Spinal cord (tissue), 9 donors: ENCODE measurements at regions not wholly inside any gene's neighbourhood (a gene's known extent, or its start where the extent isn't known, plus 50 kb on each side); places are given as distances from the start of the nearest gene placed in this dataset.
"Not testable (repeated sequence)": the region's sequence is repeated elsewhere in the genome, so short reads cannot be mapped to it uniquely, and the experiment has no call there.

Source experiments
- DNase-seq, 6 donors: peaks; one replicate each; pipeline versions ENCODE4 v3.0.0 to v3.0.0-alpha.2; 2013 to 2015; ENCODE audit warnings: low spot score in 6 of 6, low read depth in 4 of 6
- H3K27ac ChIP-seq: one replicate; pipeline ENCODE4 v1.5.1; 2013; ENCODE audit warnings: low read depth, low read length, control low read depth
- H3K27me3 ChIP-seq: one replicate; pipeline ENCODE4 v1.6.1; 2013; ENCODE audit warnings: low read length; ENCODE audit not compliant: control insufficient read depth, insufficient read depth
- H3K36me3 ChIP-seq: one replicate; pipeline ENCODE4 v1.6.1; 2013; ENCODE audit warnings: low read length; ENCODE audit not compliant: control insufficient read depth, insufficient read depth
- H3K4me1 ChIP-seq: one replicate; pipeline ENCODE4 v1.6.1; 2013; ENCODE audit warnings: low read length; ENCODE audit not compliant: control insufficient read depth, insufficient read depth
- H3K4me3 ChIP-seq: one replicate; pipeline ENCODE4 v1.5.1; 2013; ENCODE audit warnings: low read depth, low read length, control low read depth
- H3K9me3 ChIP-seq: one replicate; pipeline ENCODE4 v1.6.1; 2013; ENCODE audit warnings: low read length; ENCODE audit not compliant: control insufficient read depth, insufficient read depth
- WGBS: methylation state at CpG from one replicate; pipeline ENCODE4 v1.1.5; 2013; ENCODE audit warnings: missing lambda C conversion rate; ENCODE audit not compliant: insufficient coverage; 5-methylcytosine and 5-hydroxymethylcytosine counted together
- donor health status: healthy.

- no peak for DNase-seq
- Histone ChIP-seq H3K27ac (no peak overlapping the region), H3K36me3 (no peaks in the 10 kb centered on the region), H3K27me3 (no peaks in the 10 kb centered on the region), H3K4me1 (no peaks in the 10 kb centered on the region), H3K9me3 (no peaks in the 10 kb centered on the region), H3K4me3 (no peak overlapping the region)
- WGBS: no CpG with 5 or more reads among the region's 2 CpGs
Observed at GRCh38 chr3:150330174-150330573, 77.9 kb upstream of the TSC22D2 start.

GRCh38 chr3:150329408-150329807, 78.7 kb upstream of the TSC22D2 start:
- WGBS: no CpG with 5 or more reads among the region's 1 CpG
- DNase-seq: no peak
- Histone ChIP-seq H3K9me3 (no peaks in the 10 kb centered on the region), H3K27ac (no peak overlapping the region), H3K27me3 (no peaks in the 10 kb centered on the region), H3K4me3 (no peak overlapping the region), H3K4me1 (no peaks in the 10 kb centered on the region), H3K36me3 (no peaks in the 10 kb centered on the region)

- Histone ChIP-seq H3K27ac (no peak overlapping the region), H3K9me3 (no peaks in the 10 kb centered on the region), H3K4me3 (no peak overlapping the region), H3K27me3 (no peaks in the 10 kb centered on the region), H3K4me1 (no peaks in the 10 kb centered on the region), H3K36me3 (no peaks in the 10 kb centered on the region)
- DNase-seq: no peak
- 90% methylated on average over 2 of the region's 2 CpGs for WGBS
Observed at GRCh38 chr3:150328654-150329040, 79.5 kb upstream of the TSC22D2 start.

- 90% methylated on average over 12 of the region's 13 CpGs for WGBS
Observed at GRCh38 chr3:150327678-150328653, 80.1 kb upstream of the TSC22D2 start.

GRCh38 chr3:150324788-150325187, 83.3 kb upstream of the TSC22D2 start:
- H3K36me3 ChIP-seq: no peaks in the 10 kb centered on the region
- no peak overlapping the region for H3K27ac ChIP-seq
- no peaks in the 10 kb centered on the region for H3K9me3 ChIP-seq
- DNase-seq: no peak
- H3K4me1 ChIP-seq: no peaks in the 10 kb centered on the region
- no peaks in the 10 kb centered on the region for H3K27me3 ChIP-seq
- 87% methylated on average over 4 of the region's 4 CpGs for WGBS
- H3K4me3 ChIP-seq: no peak overlapping the region

More at GRCh38 chr3:150327678-150328653, 80.1 kb upstream of the TSC22D2 start:
- H3K36me3 ChIP-seq: no peaks in the 10 kb centered on the region
- H3K27ac ChIP-seq: no peak overlapping the region
- no peak overlapping the region for H3K4me3 ChIP-seq
- DNase-seq: no peak
- no peaks in the 10 kb centered on the region for H3K4me1 ChIP-seq
- H3K9me3 ChIP-seq: no peaks in the 10 kb centered on the region
- no peaks in the 10 kb centered on the region for H3K27me3 ChIP-seq

- Histone ChIP-seq H3K27ac (no peak overlapping the region), H3K9me3 (no peaks in the 10 kb centered on the region), H3K4me3 (no peak overlapping the region), H3K36me3 (no peaks in the 10 kb centered on the region), H3K27me3 (no peaks in the 10 kb centered on the region), H3K4me1 (no peaks in the 10 kb centered on the region)
- 100% methylated on average over 1 of the region's 3 CpGs for WGBS
- no peak for DNase-seq
Observed at GRCh38 chr3:150324245-150324644, 83.9 kb upstream of the TSC22D2 start.

GRCh38 chr3:150323770-150324169, 84.3 kb upstream of the TSC22D2 start:
- Histone ChIP-seq H3K27ac (no peak overlapping the region), H3K4me3 (no peak overlapping the region), H3K9me3 (no peaks in the 10 kb centered on the region), H3K27me3 (no peaks in the 10 kb centered on the region), H3K36me3 (no peaks in the 10 kb centered on the region), H3K4me1 (no peaks in the 10 kb centered on the region)
- peak in 1 of 6 donors; percentile 5 for DNase-seq
- WGBS: 56% methylated on average over 1 of the region's 1 CpG

GRCh38 chr3:150323091-150323490, 85.0 kb upstream of the TSC22D2 start:
- H3K9me3 ChIP-seq, H3K4me3 ChIP-seq, H3K27ac ChIP-seq, H3K27me3 ChIP-seq, DNase-seq, H3K4me1 ChIP-seq, H3K36me3 ChIP-seq: not testable (repeated sequence)
- 98% methylated on average over 9 of the region's 23 CpGs for WGBS

- DNase-seq, H3K36me3 ChIP-seq, H3K27ac ChIP-seq, H3K9me3 ChIP-seq, H3K27me3 ChIP-seq, H3K4me3 ChIP-seq, H3K4me1 ChIP-seq: not testable (repeated sequence)
- no CpG with 5 or more reads among the region's 1 CpG for WGBS
Observed at GRCh38 chr3:150320971-150321370, 87.1 kb upstream of the TSC22D2 start.

- H3K36me3 ChIP-seq: no peaks in the 10 kb centered on the region
- no peaks in the 10 kb centered on the region for H3K9me3 ChIP-seq
- H3K4me3 ChIP-seq: no peak overlapping the region
- no peak for DNase-seq
- no peaks in the 10 kb centered on the region for H3K27me3 ChIP-seq
- no peak overlapping the region for H3K27ac ChIP-seq
- H3K4me1 ChIP-seq: no peaks in the 10 kb centered on the region
Observed at GRCh38 chr3:150319900-150320299, 88.2 kb upstream of the TSC22D2 start.
